ENCODE measurements at regions not wholly inside any gene's neighbourhood (a gene's known extent, or its start where the extent isn't known, plus 50 kb on each side); places are given as distances from the start of the nearest gene placed in this dataset.

- H3K56ac ChIP-seq (replicated peaks; ENCODE audit: insufficient read length, low read depth, low read length), result no peak overlapping the region
- no peaks in the 10 kb centered on the region for H3K79me1 ChIP-seq (ENCODE audit: low read depth, low read length)
- no peaks in the 10 kb centered on the region for H3K9me3 ChIP-seq (ENCODE audit: insufficient read depth in 2 of 2, low read depth in 1 of 2, low read length in 1 of 2)
- peak overlapping the region in 1 of 4 experiments; percentile 35; a peak in 1 of 8 replicates for H3K4me3 ChIP-seq (ENCODE audit: extremely low read depth in 1 of 4, insufficient read depth in 2 of 4, low read depth in 3 of 4, low read length in 4 of 4)
- no peak overlapping the region for H2BK15ac ChIP-seq (ENCODE audit: low read length)
- no peak for TF ChIP-seq TCF12 (IDR thresholded peaks at IDR 0.05; ENCODE audit: low read depth, low read length)
- no peak for TF ChIP-seq EGR1 (IDR thresholded peaks at IDR 0.05; ENCODE audit: borderline replicate concordance, low read depth, low read length)
- TF ChIP-seq SP1 (IDR thresholded peaks at IDR 0.05; ENCODE audit: low read depth, low read length), result no peak
- no peak overlapping the region for H3K23ac ChIP-seq (ENCODE audit: insufficient read length)
- H4K91ac ChIP-seq (replicated peaks; ENCODE audit: insufficient read length, low read length), result no peak overlapping the region
- H4K20me1 ChIP-seq (replicated peaks in 1 of 2; ENCODE audit: control insufficient read depth in 1 of 2, insufficient read depth in 2 of 2, low read length in 2 of 2), result no peaks in the 10 kb centered on the region
- no peak overlapping the region for H3K4ac ChIP-seq (replicated peaks; ENCODE audit: insufficient read length, low read depth, low read length)
- H2BK5ac ChIP-seq (ENCODE audit: low read depth, low read length), result no peak overlapping the region
- WGBS, 2 experiments (ENCODE audit: extremely low coverage in 1 of 2, insufficient coverage in 1 of 2, insufficient read length in 1 of 2, insufficient replicate concordance in 2 of 2, low coverage in 1 of 2, low lambda C conversion rate in 2 of 2, missing lambda C conversion rate in 1 of 2), result 92% methylated on average over 1 of the region's 1 CpG; no CpG with 5 or more reads in 1 of the 2 experiments
- DNase-seq (ENCODE audit: low read depth in 1 of 2, low spot score in 2 of 2) (no peak), FAIRE-seq (no peak)
- H3K79me2 ChIP-seq (ENCODE audit: control insufficient read depth in 1 of 2, insufficient read depth in 2 of 2, low read length in 2 of 2), result no peaks in the 10 kb centered on the region
- no peak overlapping the region for H2AK5ac ChIP-seq (ENCODE audit: low read depth, low read length)
- ChIA-PET CTCF (ENCODE audit: partially characterized antibody) (no interaction called here), POLR2A (ENCODE audit: partially characterized antibody) (no interaction called here)
- H3K36me3 ChIP-seq (ENCODE audit: control insufficient read depth in 2 of 4, insufficient read depth in 4 of 4, low read length in 3 of 4), result no peaks in the 10 kb centered on the region
- H3K27ac ChIP-seq (ENCODE audit: low read depth, low read length), result no peak overlapping the region
- H3K14ac ChIP-seq (ENCODE audit: insufficient read length), result no peak overlapping the region
- no peak overlapping the region for H2AFZ ChIP-seq (ENCODE audit: low read length)
- H3K4me2 ChIP-seq (ENCODE audit: insufficient read depth in 1 of 2, low read depth in 2 of 2, low read length in 2 of 2), result peak overlapping the region in 1 of 2 experiments; percentile 30; a peak in 1 of 4 replicates
- no peaks in the 10 kb centered on the region for H3K23me2 ChIP-seq (ENCODE audit: low read depth, low read length)
- H4K8ac ChIP-seq (ENCODE audit: extremely low read depth, insufficient read depth, low read length), result no peak overlapping the region
- no peak overlapping the region for H2BK120ac ChIP-seq (replicated peaks; ENCODE audit: low read depth, low read length)
- no peak overlapping the region for H3K9ac ChIP-seq (replicated peaks in 1 of 4; ENCODE audit: extremely low read depth in 1 of 4, low read depth in 3 of 4, low read length in 3 of 4)
- no peaks in the 10 kb centered on the region for H3K27me3 ChIP-seq (replicated peaks in 1 of 4; ENCODE audit: control insufficient read depth in 3 of 4, extremely low read depth in 1 of 4, insufficient read depth in 3 of 4, low read length in 3 of 4)
- no peak overlapping the region for H4K5ac ChIP-seq (ENCODE audit: insufficient read length, low read depth, low read length)
- H3K4me1 ChIP-seq (replicated peaks in 1 of 4; ENCODE audit: control insufficient read depth in 3 of 4, insufficient read depth in 4 of 4, low read length in 3 of 4), result peaks cover 0 to 10% (median 8%) of the 10 kb centered on the region in 4 experiments; a peak in 4 of 7 replicates
- H2BK20ac ChIP-seq (ENCODE audit: low read length), result peak overlapping the region; percentile 74; the same call in 1 of the 2 replicates
- H2BK12ac ChIP-seq (ENCODE audit: low read depth, low read length), result 0 out of 2 replicates have a peak overlapping the region, but pooled peaks have one; percentile 70
- H3K18ac ChIP-seq (ENCODE audit: extremely low read depth, low read length), result peak overlapping the region; percentile 0; the same call in 1 of the 2 replicates
Observed at GRCh38 chr6:91088515-91088914, 501.6 kb upstream of the MAP3K7 start.

Measured in H1 (cell line).